ENCODE measurements at regions not wholly inside any gene's neighbourhood (a gene's known extent, or its start where the extent isn't known, plus 50 kb on each side); places are given as distances from the start of the nearest gene placed in this dataset.
"Not testable (repeated sequence)": the region's sequence is repeated elsewhere in the genome, so short reads cannot be mapped to it uniquely, and the experiment has no call there.

GRCh38 chr16:13839577-13839976, 80.4 kb upstream of the ERCC4 start:
- intact Hi-C loops (cut with micrococcal nuclease) = no loop called here
- no peak for DNase-seq
- TF ChIP-seq, protein P1, sequence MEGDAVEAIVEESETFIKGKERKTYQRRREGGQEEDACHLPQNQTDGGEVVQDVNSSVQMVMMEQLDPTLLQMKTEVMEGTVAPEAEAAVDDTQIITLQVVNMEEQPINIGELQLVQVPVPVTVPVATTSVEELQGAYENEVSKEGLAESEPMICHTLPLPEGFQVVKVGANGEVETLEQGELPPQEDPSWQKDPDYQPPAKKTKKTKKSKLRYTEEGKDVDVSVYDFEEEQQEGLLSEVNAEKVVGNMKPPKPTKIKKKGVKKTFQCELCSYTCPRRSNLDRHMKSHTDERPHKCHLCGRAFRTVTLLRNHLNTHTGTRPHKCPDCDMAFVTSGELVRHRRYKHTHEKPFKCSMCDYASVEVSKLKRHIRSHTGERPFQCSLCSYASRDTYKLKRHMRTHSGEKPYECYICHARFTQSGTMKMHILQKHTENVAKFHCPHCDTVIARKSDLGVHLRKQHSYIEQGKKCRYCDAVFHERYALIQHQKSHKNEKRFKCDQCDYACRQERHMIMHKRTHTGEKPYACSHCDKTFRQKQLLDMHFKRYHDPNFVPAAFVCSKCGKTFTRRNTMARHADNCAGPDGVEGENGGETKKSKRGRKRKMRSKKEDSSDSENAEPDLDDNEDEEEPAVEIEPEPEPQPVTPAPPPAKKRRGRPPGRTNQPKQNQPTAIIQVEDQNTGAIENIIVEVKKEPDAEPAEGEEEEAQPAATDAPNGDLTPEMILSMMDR (IDR thresholded peaks at IDR 0.05; ENCODE audit: borderline replicate concordance) = no peak
- Histone ChIP-seq H3K36me3 (no peaks in the 10 kb centered on the region), H3K4me3 (no peak overlapping the region), H3K4me1 (no peaks in the 10 kb centered on the region), H3K9me3 (replicated peaks) (no peaks in the 10 kb centered on the region), H3K27ac (replicated peaks) (no peak overlapping the region), H3K27me3 (ENCODE audit: low read depth) (peaks cover 47% of the 10 kb centered on the region)

DNA sequence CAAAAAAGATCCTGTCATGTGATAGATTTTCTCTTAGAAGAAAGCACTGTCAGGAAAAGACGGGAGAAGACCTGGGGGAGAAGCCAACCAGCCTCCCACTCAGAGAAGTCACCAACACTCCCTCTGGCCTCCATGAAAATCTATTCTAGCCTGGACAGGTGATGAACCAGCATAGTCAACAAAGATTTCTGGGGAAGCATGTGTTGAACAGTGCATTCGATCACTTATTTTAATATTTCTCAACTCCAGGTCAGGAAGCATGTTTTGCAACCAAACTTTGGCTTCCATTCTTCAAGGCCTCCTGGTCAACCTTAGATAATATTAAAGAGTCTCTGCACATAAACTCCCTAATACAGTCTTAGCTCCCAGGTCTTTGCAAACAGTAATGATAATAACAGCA, 74.7 kb upstream of the ERCC4 start:
- peaks cover 28% of the 10 kb centered on the region for H3K27me3 ChIP-seq (ENCODE audit: low read depth)
- no peak for DNase-seq
- intact Hi-C loops (cut with micrococcal nuclease) = no loop called here
- no peak overlapping the region for H3K27ac ChIP-seq (replicated peaks)
- H3K36me3 ChIP-seq = no peaks in the 10 kb centered on the region
- H3K4me1 ChIP-seq = no peaks in the 10 kb centered on the region
- H3K4me3 ChIP-seq = no peak overlapping the region
- H3K9me3 ChIP-seq (replicated peaks) = peaks cover 7% of the 10 kb centered on the region
- TF ChIP-seq, protein P1 (IDR thresholded peaks at IDR 0.05; ENCODE audit: borderline replicate concordance) = no peak

- TF ChIP-seq, protein P1 (IDR thresholded peaks at IDR 0.05; ENCODE audit: borderline replicate concordance) = no peak
- H3K27me3 ChIP-seq (ENCODE audit: low read depth) = peaks cover 23% of the 10 kb centered on the region
- no peak overlapping the region for H3K4me3 ChIP-seq
- no peaks in the 10 kb centered on the region for H3K36me3 ChIP-seq
- peaks cover 7% of the 10 kb centered on the region for H3K9me3 ChIP-seq (replicated peaks)
- no peaks in the 10 kb centered on the region for H3K4me1 ChIP-seq
- no peak for DNase-seq
- H3K27ac ChIP-seq (replicated peaks) = no peak overlapping the region
- intact Hi-C loops (cut with micrococcal nuclease) = no loop called here
Measured at GRCh38 chr16:13848795-13849194, 71.2 kb upstream of the ERCC4 start.

GRCh38 chr16:13850173-13850572, 69.8 kb upstream of the ERCC4 start:
- peaks cover 25% of the 10 kb centered on the region for H3K27me3 ChIP-seq (ENCODE audit: low read depth)
- H3K9me3 ChIP-seq (replicated peaks); H3K4me3 ChIP-seq; DNase-seq; intact Hi-C loops (cut with micrococcal nuclease); H3K4me1 ChIP-seq; H3K36me3 ChIP-seq; H3K27ac ChIP-seq (replicated peaks): not testable (repeated sequence)

DNA sequence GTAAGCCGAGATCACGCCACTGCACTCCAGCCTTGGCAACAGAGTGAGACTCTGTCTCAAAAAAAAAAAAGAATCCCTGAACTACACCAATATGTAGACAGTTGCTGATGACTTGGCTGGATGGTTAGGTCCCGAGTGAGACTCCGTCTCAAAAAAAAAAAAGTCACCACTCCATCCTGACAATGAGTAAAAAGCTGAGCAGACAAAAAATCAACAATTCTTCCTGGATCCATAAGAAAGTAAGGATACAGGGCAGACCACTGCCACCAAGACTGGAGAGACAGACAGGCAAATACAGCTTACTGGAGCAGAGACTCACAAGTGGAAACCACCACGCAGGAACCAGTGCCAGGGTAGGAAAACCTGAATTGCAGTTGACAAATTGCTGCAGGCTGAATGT, 67.1 kb upstream of the ERCC4 start:
- no peaks in the 10 kb centered on the region for H3K9me3 ChIP-seq (replicated peaks)
- DNase-seq = no peak
- peaks cover 38% of the 10 kb centered on the region for H3K27me3 ChIP-seq (ENCODE audit: low read depth)
- TF ChIP-seq, protein P1 (IDR thresholded peaks at IDR 0.05; ENCODE audit: borderline replicate concordance) = no peak
- no peaks in the 10 kb centered on the region for H3K36me3 ChIP-seq
- H3K27ac ChIP-seq (replicated peaks) = no peak overlapping the region
- no peaks in the 10 kb centered on the region for H3K4me1 ChIP-seq
- H3K4me3 ChIP-seq = no peak overlapping the region
- intact Hi-C loops (cut with micrococcal nuclease) = no loop called here

DNA sequence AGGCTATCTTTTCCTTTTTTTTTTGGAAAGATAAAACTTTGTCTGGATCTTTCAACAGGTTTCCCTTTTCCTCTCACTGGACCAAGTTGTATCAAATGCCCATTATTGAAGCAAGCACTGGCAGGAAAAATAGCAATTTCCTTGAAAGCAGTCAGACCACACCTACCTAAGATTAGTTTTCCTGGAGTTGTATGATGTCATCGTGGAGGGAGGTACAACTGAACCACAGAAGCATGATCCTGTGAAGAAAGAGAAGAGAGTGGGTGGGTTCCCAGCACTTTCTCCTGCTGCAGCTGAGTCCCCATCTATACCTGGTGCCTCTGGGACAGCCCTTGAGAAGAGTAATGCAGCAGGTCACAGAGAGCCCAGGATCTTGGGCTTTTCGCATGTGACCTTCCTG, 63.6 kb upstream of the ERCC4 start:
- Histone ChIP-seq H3K27me3 (ENCODE audit: low read depth) (peaks cover 61% of the 10 kb centered on the region), H3K4me1 (no peaks in the 10 kb centered on the region), H3K27ac (replicated peaks) (no peak overlapping the region), H3K9me3 (replicated peaks) (no peaks in the 10 kb centered on the region), H3K4me3 (no peak overlapping the region), H3K36me3 (no peaks in the 10 kb centered on the region)
- intact Hi-C loops (cut with micrococcal nuclease) = no loop called here
- TF ChIP-seq, protein P1 (IDR thresholded peaks at IDR 0.05; ENCODE audit: borderline replicate concordance) = no peak
- DNase-seq = no peak
